IPS DF 6.9 (cell line): ENCODE measurements at regions not wholly inside any gene's neighbourhood (a gene's known extent, or its start where the extent isn't known, plus 50 kb on each side); places are given as distances from the start of the nearest gene placed in this dataset.

ENCODE experiments used
- DNase-seq: peaks from one replicate; pipeline ENCODE4 v3.0.0-alpha.2; 2013; ENCODE audit warnings: low read depth, low spot score
- H3K27ac ChIP-seq: one replicate; pipeline ENCODE4 v1.5.1; 2013; ENCODE audit warnings: low read length, control low read depth
- H3K27me3 ChIP-seq: 2 replicates; pipeline ENCODE4 v1.6.1; 2013; ENCODE audit warnings: mild to moderate bottlenecking, low read length; ENCODE audit not compliant: control insufficient read depth, insufficient read depth
- H3K36me3 ChIP-seq: 2 replicates; pipeline ENCODE4 v1.6.1; 2013; ENCODE audit warnings: low read length; ENCODE audit not compliant: control insufficient read depth, insufficient read depth
- H3K4me1 ChIP-seq: 2 replicates; pipeline ENCODE4 v1.6.1; 2013; ENCODE audit warnings: low read length; ENCODE audit not compliant: control insufficient read depth, insufficient read depth
- H3K4me3 ChIP-seq: 2 replicates; pipeline ENCODE4 v1.5.1; 2013; ENCODE audit warnings: mild to moderate bottlenecking, low read length
- H3K9me3 ChIP-seq: 2 replicates; pipeline ENCODE4 v1.6.1; 2013; ENCODE audit warnings: low read length, inconsistent platforms; ENCODE audit not compliant: control insufficient read depth, insufficient read depth
- WGBS: extraction: QIAGEN DNeasy Blood & Tissue Kit; methylation state at CpG from one replicate; pipeline ENCODE4 v1.1.7; 2013; ENCODE audit warnings: mixed read lengths, missing lambda C conversion rate; ENCODE audit not compliant: insufficient read length, insufficient coverage; 5-methylcytosine and 5-hydroxymethylcytosine counted together

DNA sequence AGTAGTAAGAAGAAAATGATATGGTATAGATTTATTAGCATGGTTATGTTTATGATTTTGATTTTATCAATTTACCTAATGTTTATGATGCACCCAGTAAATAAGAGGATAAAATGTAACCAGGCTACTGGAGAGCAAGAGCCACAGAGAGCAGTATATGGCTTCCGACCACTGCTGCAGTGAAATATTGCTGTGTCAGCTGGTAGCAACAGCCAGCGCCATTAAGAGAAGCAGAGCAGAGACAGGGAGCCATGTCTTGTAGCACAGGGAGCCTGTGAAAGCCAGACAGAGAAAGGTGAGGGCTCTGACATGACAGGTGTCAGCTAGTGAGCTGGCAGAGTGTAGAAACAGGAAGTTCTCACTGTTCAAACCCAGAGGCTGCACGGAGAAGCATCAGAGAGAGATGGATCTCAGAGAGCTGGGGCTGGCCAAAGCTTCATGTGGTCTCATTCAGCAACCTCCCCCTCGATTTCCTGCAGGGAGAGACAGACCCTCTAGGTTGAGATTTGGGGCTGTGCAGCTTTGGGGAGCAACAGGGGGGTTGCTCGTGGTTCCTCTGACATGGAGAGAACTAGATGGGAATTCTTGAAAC is 202.1 kb downstream of the MED10 start:
- no peaks in the 10 kb centered on the region for H3K4me1 ChIP-seq
- WGBS, result no CpG with 5 or more reads among the region's 5 CpGs
- DNase-seq, result no peak
- no peaks in the 10 kb centered on the region; the same call in 1 of the 2 replicates for H3K36me3 ChIP-seq
- H3K27me3 ChIP-seq, result no peaks in the 10 kb centered on the region
- no peak overlapping the region for H3K4me3 ChIP-seq
- H3K27ac ChIP-seq, result no peak overlapping the region
- H3K9me3 ChIP-seq, result no peaks in the 10 kb centered on the region

DNA sequence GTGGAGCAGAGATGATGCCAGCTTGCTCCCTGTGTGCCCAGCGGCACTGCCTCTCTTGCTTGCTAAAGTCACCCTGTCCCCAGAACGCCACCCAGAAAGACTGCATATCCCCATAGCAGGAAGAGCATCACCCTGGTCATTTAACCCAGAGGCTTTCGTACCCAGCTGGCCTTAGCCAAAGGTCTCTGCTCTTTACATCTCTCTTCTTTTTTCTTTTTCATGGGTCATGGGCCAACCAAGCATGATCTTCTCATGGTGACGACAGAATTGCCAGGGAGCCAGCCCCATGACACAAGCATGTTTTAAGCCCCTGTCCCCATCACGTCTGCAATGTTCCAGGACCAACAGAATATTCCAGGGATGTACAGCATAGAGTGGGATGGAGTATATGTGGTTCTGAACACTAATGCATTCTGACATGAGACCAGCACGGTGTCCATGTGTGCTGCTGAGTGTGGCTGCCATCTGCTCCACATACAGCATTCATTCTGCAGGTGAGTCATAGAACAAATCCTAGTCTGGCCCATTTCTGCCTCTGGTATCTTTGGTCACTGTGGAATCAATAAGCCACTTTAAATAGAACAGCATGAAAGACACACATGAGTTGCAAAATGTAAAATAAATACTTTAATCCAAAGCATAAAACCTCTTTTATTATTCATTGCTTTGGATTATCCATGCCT is 203.0 kb downstream of the MED10 start:
- Histone ChIP-seq H3K9me3 (no peaks in the 10 kb centered on the region), H3K4me3 (no peak overlapping the region), H3K36me3 (no peaks in the 10 kb centered on the region; the same call in 1 of the 2 replicates), H3K4me1 (no peaks in the 10 kb centered on the region), H3K27me3 (no peaks in the 10 kb centered on the region), H3K27ac (no peak overlapping the region)
- no CpG with 5 or more reads among the region's 6 CpGs for WGBS
- DNase-seq, result no peak

DNA sequence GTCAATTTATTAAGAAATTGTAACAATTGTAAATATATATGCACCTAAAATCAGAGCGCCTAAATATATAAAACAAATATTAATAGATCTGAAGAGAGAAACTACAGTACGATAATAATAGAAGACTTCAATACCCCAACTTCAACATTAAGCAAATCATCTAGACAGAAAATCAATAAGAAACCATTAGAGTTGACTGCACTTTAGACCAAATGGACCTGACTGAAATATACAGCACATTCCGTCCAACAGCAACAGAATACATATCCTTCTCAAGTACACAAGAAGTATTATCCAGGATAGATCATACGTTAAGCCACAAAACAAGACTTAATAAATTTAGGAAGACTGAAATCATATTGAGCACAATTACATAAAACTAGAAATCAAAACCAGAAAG is 208.7 kb downstream of the MED10 start:
- H3K4me1 ChIP-seq, result no peaks in the 10 kb centered on the region
- H3K27me3 ChIP-seq, result no peaks in the 10 kb centered on the region
- WGBS, result no CpG with 5 or more reads among the region's 4 CpGs
- H3K27ac ChIP-seq, result no peak overlapping the region
- no peaks in the 10 kb centered on the region for H3K36me3 ChIP-seq
- DNase-seq, result no peak
- no peak overlapping the region for H3K4me3 ChIP-seq
- H3K9me3 ChIP-seq, result no peaks in the 10 kb centered on the region

DNA sequence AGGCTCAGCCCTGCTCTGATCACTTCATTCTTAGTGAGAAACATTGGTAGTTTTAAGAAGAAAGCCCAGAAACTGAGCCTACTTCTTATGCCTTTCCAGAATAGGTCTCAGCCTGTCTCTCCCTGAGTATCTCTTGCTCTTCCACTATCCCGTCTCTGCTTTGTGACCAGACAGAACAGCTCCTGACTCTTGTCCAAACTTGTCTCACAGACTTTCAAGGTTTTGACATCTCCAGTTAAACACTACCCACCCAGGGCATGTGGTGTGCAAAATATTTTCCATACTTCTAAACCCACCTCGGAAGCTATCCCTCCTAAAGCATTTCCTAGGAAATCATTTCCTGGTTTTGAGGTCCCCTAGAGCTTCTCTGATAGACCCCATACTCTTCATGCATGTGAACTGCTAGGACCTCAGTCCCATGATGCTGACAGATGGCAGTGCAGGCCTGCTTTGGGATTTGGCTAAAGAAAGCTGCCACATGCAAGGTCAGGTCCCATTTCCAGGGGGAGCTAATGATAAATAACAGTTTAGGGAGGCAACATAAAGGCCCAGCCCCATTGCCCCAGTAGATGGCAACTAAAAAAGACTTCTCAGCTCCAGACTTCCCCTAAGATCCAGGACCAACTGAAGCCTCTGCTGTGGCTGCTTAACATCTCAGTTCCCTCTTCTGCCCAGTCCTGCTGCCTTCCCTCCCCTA is 211.5 kb downstream of the MED10 start:
- DNase-seq, result no peak
- no peaks in the 10 kb centered on the region for H3K4me1 ChIP-seq
- no peak overlapping the region for H3K4me3 ChIP-seq
- no peaks in the 10 kb centered on the region for H3K27me3 ChIP-seq
- H3K36me3 ChIP-seq, result no peaks in the 10 kb centered on the region
- WGBS, result no CpG with 5 or more reads among the region's 2 CpGs
- H3K27ac ChIP-seq, result no peak overlapping the region
- no peaks in the 10 kb centered on the region for H3K9me3 ChIP-seq

DNA sequence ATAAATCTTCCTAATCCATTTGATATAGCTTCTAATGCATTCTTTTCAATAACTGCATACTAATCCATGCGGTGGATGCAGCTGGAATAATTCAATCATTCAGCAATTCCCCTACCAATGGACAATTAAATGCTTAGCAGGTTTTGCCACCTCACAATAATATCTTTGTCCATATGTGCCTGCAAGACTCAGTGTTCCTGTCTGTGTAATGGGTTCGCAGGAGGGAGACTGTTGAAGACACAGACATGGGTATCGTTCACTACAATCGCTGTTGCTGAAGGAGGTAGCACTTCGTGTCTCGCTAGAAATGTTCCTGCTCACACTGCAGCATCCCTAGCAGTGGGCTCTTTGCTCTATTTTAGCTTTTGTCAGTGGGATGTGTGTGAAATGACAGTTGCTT is 214.4 kb downstream of the MED10 start:
- Histone ChIP-seq H3K36me3 (no peaks in the 10 kb centered on the region), H3K4me3 (no peak overlapping the region), H3K27me3 (no peaks in the 10 kb centered on the region), H3K27ac (no peak overlapping the region), H3K4me1 (peaks cover 2% of the 10 kb centered on the region; the same call in 1 of the 2 replicates), H3K9me3 (no peaks in the 10 kb centered on the region)
- no peak for DNase-seq
- no CpG with 5 or more reads among the region's 6 CpGs for WGBS

DNA sequence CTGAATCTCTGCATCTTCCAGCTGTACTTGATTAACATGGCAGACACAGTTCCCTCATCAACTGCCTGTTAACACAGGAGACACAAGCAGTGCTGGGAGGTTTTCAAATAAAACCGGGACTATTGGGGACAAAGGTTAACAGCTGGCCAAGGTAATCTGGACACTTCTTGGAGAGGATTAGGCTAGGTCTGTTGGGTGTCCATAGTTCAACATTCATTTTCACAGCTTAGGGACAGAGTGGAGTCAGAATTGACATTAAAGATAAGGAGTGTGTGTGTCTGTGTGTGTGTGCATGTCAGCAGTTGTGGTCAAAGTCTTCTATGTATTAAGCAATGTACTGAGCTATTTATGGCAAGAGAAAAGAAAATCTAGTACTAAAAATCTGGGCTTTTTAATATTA is 216.2 kb downstream of the MED10 start:
- H3K36me3 ChIP-seq, result no peaks in the 10 kb centered on the region
- H3K9me3 ChIP-seq, result no peaks in the 10 kb centered on the region
- H3K4me3 ChIP-seq, result no peak overlapping the region
- H3K4me1 ChIP-seq, result peaks cover 2% of the 10 kb centered on the region; the same call in 1 of the 2 replicates
- no CpG with 5 or more reads among the region's 1 CpG for WGBS
- no peak for DNase-seq
- H3K27me3 ChIP-seq, result no peaks in the 10 kb centered on the region
- H3K27ac ChIP-seq, result no peak overlapping the region

DNA sequence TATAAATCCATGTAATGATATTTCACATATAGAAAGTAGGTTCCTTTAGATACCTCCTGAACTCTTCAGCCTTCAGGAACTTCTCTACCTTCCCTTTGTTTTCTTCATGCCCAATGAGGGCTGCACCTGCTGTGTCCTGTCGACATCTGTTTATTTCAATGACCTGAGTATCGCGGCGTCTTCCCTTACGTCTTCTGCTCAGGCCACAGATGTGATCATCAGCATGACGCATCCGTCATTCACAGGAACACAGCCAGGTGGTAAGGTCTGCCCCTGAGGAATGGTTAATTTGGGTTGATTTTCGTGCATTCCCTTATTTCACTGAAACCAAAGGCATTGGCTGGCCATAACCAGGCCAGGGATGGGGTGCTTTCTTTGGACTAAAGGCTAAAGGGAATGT is 217.1 kb downstream of the MED10 start:
- Histone ChIP-seq H3K4me1 (peaks cover 2% of the 10 kb centered on the region; the same call in 1 of the 2 replicates), H3K9me3 (no peaks in the 10 kb centered on the region), H3K27me3 (no peaks in the 10 kb centered on the region), H3K36me3 (no peaks in the 10 kb centered on the region), H3K4me3 (no peak overlapping the region), H3K27ac (no peak overlapping the region)
- WGBS, result no CpG with 5 or more reads among the region's 8 CpGs
- DNase-seq, result no peak

DNA sequence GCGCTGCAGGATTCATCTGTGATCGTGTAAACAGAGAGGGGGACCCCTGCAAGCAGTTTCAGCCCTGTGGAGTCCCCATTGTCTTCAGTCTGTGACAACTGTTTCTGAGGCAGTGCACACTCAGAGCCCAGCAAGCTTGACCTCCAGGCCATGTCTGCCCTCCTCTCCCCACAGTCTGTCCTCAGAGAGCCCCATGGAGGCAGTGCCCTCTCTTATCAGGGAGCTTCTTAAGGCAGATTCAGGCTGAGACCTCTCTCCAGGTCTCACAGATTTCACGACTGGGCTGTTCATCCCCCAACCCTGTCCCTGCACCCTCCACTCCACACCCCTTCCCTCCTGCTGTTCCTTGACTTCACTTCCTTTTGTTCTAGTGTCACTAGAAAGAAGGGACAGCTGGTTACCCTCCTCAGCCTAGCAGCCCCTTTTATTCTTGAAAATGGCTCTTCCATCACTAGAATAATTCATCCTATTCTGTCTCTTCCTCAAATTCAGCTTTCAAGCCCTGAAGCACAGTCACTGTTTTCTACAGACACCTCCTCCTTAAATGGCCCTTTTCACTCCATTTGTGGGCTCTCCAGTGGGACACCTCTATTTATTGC is 218.4 kb downstream of the MED10 start:
- Histone ChIP-seq H3K4me1 (peaks cover 2% of the 10 kb centered on the region; the same call in 1 of the 2 replicates), H3K9me3 (no peaks in the 10 kb centered on the region), H3K36me3 (no peaks in the 10 kb centered on the region), H3K4me3 (no peak overlapping the region), H3K27me3 (no peaks in the 10 kb centered on the region), H3K27ac (no peak overlapping the region)
- WGBS, result no CpG with 5 or more reads among the region's 3 CpGs
- DNase-seq, result no peak

DNA sequence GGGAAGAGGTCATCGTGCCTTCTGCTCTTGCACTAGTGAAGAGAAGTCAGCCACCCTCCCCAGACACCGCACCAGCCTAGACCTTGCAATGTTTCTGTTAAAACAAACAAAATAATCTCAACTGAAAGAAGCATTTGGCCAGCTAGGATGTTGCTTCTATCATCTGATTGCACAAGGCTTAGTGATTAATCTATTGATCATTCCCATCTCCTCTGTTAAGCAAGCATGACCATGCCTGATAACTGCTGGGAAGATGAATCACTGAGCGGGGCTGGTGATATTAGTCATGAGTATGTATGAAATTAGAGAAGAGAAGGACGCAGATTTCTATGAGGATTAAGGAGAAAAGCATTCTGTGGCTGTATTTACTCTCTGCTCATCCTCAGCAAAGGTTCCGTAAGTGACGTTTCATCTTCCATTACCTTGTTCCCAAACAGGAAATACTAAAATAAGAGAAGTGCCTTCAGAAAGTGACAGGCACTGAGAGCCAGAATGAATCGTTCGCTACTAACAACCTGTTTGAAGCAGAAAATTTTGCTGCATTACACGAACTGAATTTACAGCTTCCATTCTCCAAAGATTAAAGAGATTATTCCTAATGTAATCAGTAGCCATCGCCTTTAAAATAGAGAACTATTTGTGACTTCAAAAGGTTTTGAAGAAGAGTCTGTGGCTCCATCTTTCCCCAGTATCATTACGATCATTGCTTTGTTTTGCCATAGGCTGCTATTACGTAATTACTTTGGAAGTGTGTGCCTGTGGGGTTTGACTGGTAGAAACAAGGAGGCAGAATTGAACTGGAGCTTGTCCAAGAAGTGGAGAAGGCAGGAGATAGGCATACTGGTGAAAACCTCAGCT is 219.1 kb downstream of the MED10 start:
- H3K27me3 ChIP-seq, result no peaks in the 10 kb centered on the region
- H3K4me3 ChIP-seq, result no peak overlapping the region
- no peak overlapping the region for H3K27ac ChIP-seq
- no peaks in the 10 kb centered on the region for H3K36me3 ChIP-seq
- no peak for DNase-seq
- H3K9me3 ChIP-seq, result no peaks in the 10 kb centered on the region
- H3K4me1 ChIP-seq, result peaks cover 2% of the 10 kb centered on the region; the same call in 1 of the 2 replicates
- WGBS, result 100% methylated on average over 1 of the region's 12 CpGs

DNA sequence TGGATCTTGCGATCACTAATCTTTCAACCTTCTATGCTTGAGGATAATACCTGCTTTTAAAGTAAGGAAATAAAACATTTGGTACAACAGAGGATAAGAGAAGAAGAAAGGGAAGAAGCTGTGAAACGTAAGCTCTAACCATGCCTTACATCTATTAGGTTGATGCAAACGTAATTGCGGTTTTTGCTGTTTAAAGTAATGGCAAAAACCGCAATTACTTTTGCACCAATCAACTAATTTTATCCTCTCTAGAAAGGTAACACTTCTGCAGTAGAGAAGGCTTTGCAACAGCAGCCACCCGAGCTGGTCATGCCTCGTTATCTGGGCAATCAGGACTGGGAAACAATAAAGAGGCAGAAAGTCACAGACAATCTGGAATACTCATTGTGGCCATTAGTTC is 224.1 kb downstream of the MED10 start:
- Histone ChIP-seq H3K4me3 (no peak overlapping the region), H3K9me3 (no peaks in the 10 kb centered on the region), H3K27ac (no peak overlapping the region), H3K4me1 (no peaks in the 10 kb centered on the region), H3K36me3 (no peaks in the 10 kb centered on the region), H3K27me3 (no peaks in the 10 kb centered on the region)
- no peak for DNase-seq
- WGBS, result no CpG with 5 or more reads among the region's 7 CpGs
